ENCODE measurements at regions not wholly inside any gene's neighbourhood (a gene's known extent, or its start where the extent isn't known, plus 50 kb on each side); places are given as distances from the start of the nearest gene placed in this dataset.

- ChIA-PET POLR2A (no interaction called here), RAD21 (ENCODE audit: low non-redundant PET in 1 of 2, low total read pairs in 2 of 2, uncharacterized antibody in 2 of 2, unreplicated experiment in 2 of 2) (no interaction called here), CTCF (no interaction called here)
- H2AFZ ChIP-seq (ENCODE audit: low read depth, low read length, poor library complexity, severe bottlenecking) = no peak overlapping the region
- H3K4me1 ChIP-seq (ENCODE audit: control insufficient read depth in 1 of 2, insufficient read depth in 2 of 2, low read length in 2 of 2) = no peaks in the 10 kb centered on the region
- no peaks in the 10 kb centered on the region for H3K36me3 ChIP-seq (ENCODE audit: control insufficient read depth in 1 of 2, insufficient read depth in 2 of 2, low read length in 2 of 2)
- TF ChIP-seq CBX3 (IDR thresholded peaks at IDR 0.05; ENCODE audit: low read depth) = no peak
- TF ChIP-seq EGR1 (IDR thresholded peaks at IDR 0.05; ENCODE audit: low read depth) = no peak
- no peak for TF ChIP-seq JUND (IDR thresholded peaks at IDR 0.05)
- TF ChIP-seq RAD21 (IDR thresholded peaks at IDR 0.05; ENCODE audit: low read depth) = no peak
- no peak for TF ChIP-seq SRF (IDR thresholded peaks at IDR 0.05; ENCODE audit: low read depth)
- no peak for TF ChIP-seq POLR2AphosphoS5 (IDR thresholded peaks at IDR 0.05; ENCODE audit: low read depth, low read length)
- no peak for TF ChIP-seq ZFX (IDR thresholded peaks at IDR 0.05)
- no peak for TF ChIP-seq MAX (IDR thresholded peaks at IDR 0.05)
- TF ChIP-seq ZNF274 (IDR thresholded peaks at IDR 0.05; ENCODE audit: low read depth, low read length) = no peak
- no peak for TF ChIP-seq CTCF (IDR thresholded peaks at IDR 0.05 in 2 of 3, conservative IDR thresholded peaks at IDR 0.05 in 1 of 3; ENCODE audit: borderline replicate concordance in 1 of 3, insufficient read depth in 1 of 3, low read depth in 2 of 3, low read length in 2 of 3)
- TF ChIP-seq FOSL1 (IDR thresholded peaks at IDR 0.05; ENCODE audit: low read depth) = no peak
- TF ChIP-seq CEBPB (IDR thresholded peaks at IDR 0.05; ENCODE audit: low read depth) = no peak
- TF ChIP-seq POLR2A (IDR thresholded peaks at IDR 0.05; ENCODE audit: borderline replicate concordance, extremely low read depth, insufficient read depth, insufficient read length) = no peak
- no peak for TF ChIP-seq YY1 (IDR thresholded peaks at IDR 0.05; ENCODE audit: extremely low read depth, insufficient replicate concordance, low read depth, low read length)
- TF ChIP-seq ATF3 (IDR thresholded peaks at IDR 0.05) = no peak
- TF ChIP-seq REST (IDR thresholded peaks at IDR 0.05; ENCODE audit: low read depth) = no peak
- no peak for TF ChIP-seq ELF1 (IDR thresholded peaks at IDR 0.05; ENCODE audit: borderline replicate concordance, low read depth)
- TF ChIP-seq SIN3A (IDR thresholded peaks at IDR 0.05; ENCODE audit: low read depth) = no peak
- TF ChIP-seq SP1 (IDR thresholded peaks at IDR 0.05; ENCODE audit: low read depth) = no peak
- no peak for ATAC-seq
- H3K9me3 ChIP-seq (ENCODE audit: control insufficient read depth in 1 of 2, insufficient read depth in 1 of 2, low read depth in 1 of 2, low read length in 2 of 2) = no peaks in the 10 kb centered on the region
- no peak for DNase-seq (ENCODE audit: low read depth, low spot score)
- no peaks in the 10 kb centered on the region for H3K79me2 ChIP-seq (ENCODE audit: insufficient read depth, low read length)
- BruUV-seq (replicated peaks) = no TSS peak
- no peak overlapping the region for H3K4me2 ChIP-seq (ENCODE audit: low read length)
- no peaks in the 10 kb centered on the region for H3K9me2 ChIP-seq (ENCODE audit: insufficient read depth)
- no peak overlapping the region for H3K9ac ChIP-seq (ENCODE audit: low read length)
- no peak overlapping the region for H3K4me3 ChIP-seq (replicated peaks in 1 of 2; ENCODE audit: low read depth in 1 of 2, low read length in 2 of 2)
- no peaks in the 10 kb centered on the region for H3K27me3 ChIP-seq (ENCODE audit: insufficient read depth, low read length)
- H3K27ac ChIP-seq (ENCODE audit: low read depth, low read length) = no peak overlapping the region
- intact Hi-C loops (cut with micrococcal nuclease) = no loop called here
- H4K20me1 ChIP-seq (ENCODE audit: insufficient read depth) = no peaks in the 10 kb centered on the region
These were observed 175.0 kb downstream of the CYP26A1 start for GRCh38 chr10:93248583-93249227.

Measured in HCT116 (cell line).